ENCODE measurements at regions not wholly inside any gene's neighbourhood (a gene's known extent, or its start where the extent isn't known, plus 50 kb on each side); places are given as distances from the start of the nearest gene placed in this dataset.
"Not testable (repeated sequence)": the region's sequence is repeated elsewhere in the genome, so short reads cannot be mapped to it uniquely, and the experiment has no call there.

GRCh38 chr7:69199041-69199440, 399.2 kb upstream of the AUTS2 start:
- DNase-seq (ENCODE audit: low read depth), result no peak

DNA sequence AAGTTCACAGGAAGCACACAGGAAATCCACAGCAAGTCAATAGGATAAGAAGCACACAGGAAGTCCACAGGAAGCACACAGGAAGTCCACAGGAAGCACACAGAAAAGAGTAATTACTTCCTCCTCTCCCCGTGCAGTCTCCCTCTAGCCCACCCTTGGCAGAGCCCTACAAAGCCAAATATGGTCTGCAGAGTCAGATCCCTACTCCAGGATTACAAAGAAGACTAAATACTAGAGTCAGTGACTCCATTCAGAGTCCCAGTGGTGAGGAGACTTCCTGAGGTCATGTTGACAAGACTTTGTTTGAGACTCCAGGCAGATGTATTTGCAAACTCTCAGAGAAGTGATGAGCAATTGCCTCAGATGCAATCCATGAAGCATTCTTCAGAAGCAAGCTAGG, 398.6 kb upstream of the AUTS2 start:
- DNase-seq (ENCODE audit: low read depth), result no peak

GRCh38 chr7:69203871-69204270, 394.4 kb upstream of the AUTS2 start:
- no peak for DNase-seq (ENCODE audit: low read depth)

DNA sequence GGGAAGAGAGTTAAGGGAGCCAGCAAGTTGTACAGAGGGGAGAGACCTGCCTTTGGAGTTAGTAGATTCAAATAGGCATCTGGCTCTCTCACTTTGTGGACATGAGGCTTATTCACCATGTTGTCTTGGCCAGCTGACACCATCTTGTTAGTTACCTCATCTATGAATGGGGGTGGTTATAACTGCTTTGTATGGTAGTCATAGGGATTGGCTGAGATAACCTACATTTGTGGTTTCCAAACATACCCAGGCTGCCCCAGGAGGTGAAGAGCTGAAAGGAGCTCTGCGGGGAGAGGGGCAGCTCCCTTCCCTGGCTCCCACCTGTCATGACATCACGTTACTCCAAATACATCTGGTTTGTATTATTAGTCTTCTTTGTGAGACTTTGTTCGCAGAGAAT, 393.3 kb upstream of the AUTS2 start:
- no peak for DNase-seq (ENCODE audit: low read depth)

- no peak for DNase-seq (ENCODE audit: low read depth)
Measured at GRCh38 chr7:69205581-69205980, 392.7 kb upstream of the AUTS2 start.

DNA sequence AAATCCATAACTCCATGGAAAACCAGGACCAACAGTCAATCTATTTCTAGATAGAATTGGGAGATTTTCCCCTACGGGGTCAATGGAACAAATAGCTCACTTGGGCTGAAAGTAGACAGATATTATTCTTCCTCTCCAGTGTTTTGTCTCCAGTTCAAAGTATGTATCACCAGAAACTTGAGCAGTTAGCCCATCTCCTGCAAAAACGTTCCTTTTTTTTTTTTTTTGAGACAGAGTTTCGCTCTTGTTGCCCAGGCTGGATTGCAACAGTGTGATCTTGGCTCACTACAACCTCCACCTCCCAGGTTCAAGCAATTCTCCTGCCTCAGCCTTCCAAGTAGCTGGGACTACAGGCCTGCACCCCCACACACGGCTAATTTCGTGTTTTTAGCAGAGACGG, 390.0 kb upstream of the AUTS2 start:
- DNase-seq (ENCODE audit: low read depth), result no peak

GRCh38 chr7:69208848-69209247, 389.4 kb upstream of the AUTS2 start:
- DNase-seq (ENCODE audit: low read depth), result no peak

DNA sequence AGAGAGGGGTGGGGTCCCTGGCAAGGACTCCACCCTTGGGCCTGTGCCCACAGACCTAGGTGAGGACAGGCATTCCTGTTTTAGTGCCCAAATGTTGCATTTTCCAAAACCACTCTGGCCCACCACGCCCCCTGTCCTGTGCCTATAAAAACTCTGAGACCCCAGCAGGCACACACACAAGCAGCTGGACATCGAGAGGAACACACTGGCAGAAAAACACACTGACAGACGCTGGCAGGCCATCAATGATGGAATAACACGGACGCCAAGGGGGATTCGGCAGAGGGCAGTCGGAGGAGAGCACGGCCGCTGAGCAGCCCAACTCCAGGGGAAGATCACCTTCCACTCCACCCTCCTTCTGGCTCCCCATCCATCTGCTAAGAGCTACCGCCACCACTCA, 386.9 kb upstream of the AUTS2 start:
- DNase-seq (ENCODE audit: low read depth), result no peak

- DNase-seq (ENCODE audit: low read depth), result no peak
Measured at GRCh38 chr7:69211739-69212138, 386.5 kb upstream of the AUTS2 start.

GRCh38 chr7:69213878-69214277, 384.4 kb upstream of the AUTS2 start:
- no peak for DNase-seq (ENCODE audit: low read depth)

GRCh38 chr7:69215516-69215915, 382.8 kb upstream of the AUTS2 start:
- DNase-seq (ENCODE audit: low read depth), result not testable (repeated sequence)

DNA sequence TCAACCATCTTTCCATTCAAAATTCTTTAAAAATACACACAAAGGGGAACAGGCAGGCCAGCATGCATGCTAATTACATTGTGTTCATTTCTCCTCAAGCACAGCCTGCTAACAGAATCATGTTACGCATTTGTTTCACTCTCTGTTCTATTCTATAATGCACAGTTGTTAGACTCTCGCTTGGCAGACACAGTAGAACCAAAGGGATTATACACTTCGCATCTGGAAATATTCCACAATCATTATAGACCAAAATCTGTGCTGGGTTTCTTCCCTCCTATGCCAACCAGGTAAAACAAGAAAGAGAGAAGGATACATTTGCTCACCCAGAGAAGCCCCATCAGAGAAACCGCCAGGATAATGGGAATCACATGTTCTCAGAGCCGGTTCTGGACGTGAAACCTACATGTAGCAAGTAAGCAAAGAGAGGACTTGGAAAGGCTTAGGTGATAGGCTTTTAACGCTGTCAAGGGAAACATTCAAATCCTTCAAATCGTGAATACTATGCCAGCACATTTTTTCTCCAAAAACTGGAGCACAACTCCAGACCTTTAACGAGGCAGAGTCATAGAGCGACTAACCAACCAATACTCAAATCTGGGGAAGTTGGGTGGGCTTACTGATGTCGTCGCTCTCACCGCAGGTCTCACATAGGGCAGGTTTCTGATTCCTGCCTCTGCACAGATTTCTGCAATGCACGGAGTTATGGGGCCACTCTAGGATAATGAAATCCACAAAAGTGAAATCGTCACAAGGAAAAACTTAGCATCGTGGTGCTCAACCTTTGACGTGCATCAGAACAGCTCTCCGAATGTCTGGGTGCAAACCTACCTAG, 380.5 kb upstream of the AUTS2 start:
- no peak for DNase-seq (ENCODE audit: low read depth)

DNA sequence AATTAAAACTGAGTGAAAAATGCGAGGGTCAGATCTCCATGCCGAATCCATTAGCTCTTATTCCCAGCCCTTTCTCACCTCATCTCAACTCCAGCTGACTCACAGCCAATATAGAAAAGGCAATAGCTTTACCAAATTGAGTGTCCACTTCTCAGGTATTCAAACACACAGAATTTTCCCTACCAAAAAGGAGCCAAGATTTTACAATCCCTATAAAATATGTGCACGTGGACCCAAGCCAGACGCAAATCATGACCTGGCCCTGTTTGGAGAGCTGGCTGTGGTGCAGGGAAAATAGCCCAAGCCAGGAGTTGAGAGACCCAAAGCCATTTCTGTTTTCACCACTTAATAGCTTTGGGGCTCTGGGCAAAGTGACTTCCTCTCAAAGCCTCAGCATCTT, 379.7 kb upstream of the AUTS2 start:
- DNase-seq (ENCODE audit: low read depth), result no peak

DNA sequence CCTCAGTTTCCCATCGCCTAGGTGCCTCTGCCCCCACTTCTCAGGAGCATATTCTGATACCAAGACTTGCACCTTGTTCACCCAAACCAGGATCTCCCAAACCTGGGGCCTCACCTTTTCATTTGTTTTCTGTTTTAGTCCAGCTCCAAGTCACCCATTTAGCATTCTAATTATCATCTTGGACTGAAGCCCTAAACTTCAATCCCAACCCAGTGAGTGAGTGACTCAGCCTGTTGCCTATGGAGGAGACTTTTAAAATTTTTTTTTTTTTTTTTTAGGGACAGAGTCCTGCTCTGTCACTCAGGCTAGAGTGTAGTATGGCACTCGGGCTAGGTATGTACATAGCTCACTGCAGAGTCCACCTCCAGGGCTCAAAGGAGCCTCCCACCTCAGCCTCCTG, 378.9 kb upstream of the AUTS2 start:
- no peak for DNase-seq (ENCODE audit: low read depth)

GRCh38 chr7:69225259-69225943, 372.9 kb upstream of the AUTS2 start:
- DNase-seq (ENCODE audit: low read depth), result no peak

- no peak for DNase-seq (ENCODE audit: low read depth)
Measured at GRCh38 chr7:69228212-69228811, 370.0 kb upstream of the AUTS2 start.

GRCh38 chr7:69232445-69233376, 365.6 kb upstream of the AUTS2 start:
- no peak for DNase-seq (ENCODE audit: low read depth)

DNA sequence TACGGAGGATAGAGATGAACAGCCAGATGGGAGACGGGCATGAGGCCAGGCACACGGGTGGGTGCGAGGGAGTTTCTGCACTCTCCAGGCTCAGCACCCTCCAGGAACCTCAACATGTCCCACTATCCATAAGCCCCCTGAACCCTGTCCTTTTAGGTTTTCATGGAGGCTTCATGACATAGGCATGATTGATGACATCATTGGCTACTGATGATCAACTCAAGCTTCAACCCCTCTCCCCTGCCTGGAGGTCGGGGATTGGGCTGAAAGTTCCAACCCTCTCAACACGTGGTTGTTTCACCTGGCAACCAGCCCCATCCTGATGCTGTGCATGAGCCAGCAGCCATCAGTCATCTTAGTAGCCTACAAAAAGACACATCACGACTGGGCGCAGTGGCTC, 360.7 kb upstream of the AUTS2 start:
- no peak for DNase-seq (ENCODE audit: low read depth)

GRCh38 chr7:69243016-69243415, 355.3 kb upstream of the AUTS2 start:
- DNase-seq (ENCODE audit: low read depth), result no peak

DNA sequence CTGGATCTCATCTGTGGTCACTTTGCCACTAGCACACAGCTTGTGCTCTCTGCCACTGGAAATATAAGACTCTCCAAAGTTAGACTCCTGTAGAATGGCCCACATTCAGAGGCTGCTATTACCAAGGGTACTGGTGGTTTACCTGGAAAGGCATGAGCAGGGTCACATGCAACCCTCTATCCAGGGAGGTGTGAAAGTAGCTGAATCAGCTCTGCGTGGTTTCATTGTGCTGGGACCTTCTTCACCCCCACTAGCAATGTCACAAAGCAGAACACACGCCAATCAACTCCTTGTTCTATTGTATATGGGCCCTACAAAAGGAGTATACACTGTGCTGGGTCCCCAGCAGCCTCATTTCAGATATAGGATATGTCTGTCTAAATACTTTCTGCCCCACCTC, 353.6 kb upstream of the AUTS2 start:
- no peak for DNase-seq (ENCODE audit: low read depth)

- DNase-seq (ENCODE audit: low read depth), result no peak
Measured at GRCh38 chr7:69245646-69246045, 352.6 kb upstream of the AUTS2 start.

- no peak for DNase-seq (ENCODE audit: low read depth)
Measured at GRCh38 chr7:69246758-69247157, 351.5 kb upstream of the AUTS2 start.
